K562 (cell line): ENCODE measurements at regions not wholly inside any gene's neighbourhood (a gene's known extent, or its start where the extent isn't known, plus 50 kb on each side); places are given as distances from the start of the nearest gene placed in this dataset.

Experiments used
- BRD9 ChIP-seq: fragments of 450-650 bp; IDR thresholded peaks from 2 replicates; pipeline ENCODE4 v1.6.1; 2018; ENCODE audit warnings: low read depth; ENCODE audit not compliant: partially characterized antibody
- HNRNPH1 ChIP-seq: fragments of 200-400 bp; formaldehyde crosslinking; optimal IDR thresholded peaks from 2 replicates; pipeline ENCODE3; 2017; ENCODE audit warnings: low read depth, mild to moderate bottlenecking, low read length, moderate library complexity
- L3MBTL2 ChIP-seq: fragments of 450-650 bp; IDR thresholded peaks from 2 replicates; pipeline ENCODE4 v1.6.1; 2016; ENCODE audit warnings: mild to moderate bottlenecking, moderate library complexity
- ZFP91 ChIP-seq: sonication (generic); formaldehyde crosslinking; IDR thresholded peaks from 2 replicates; pipeline ENCODE4 v1.8.0; 2022; ENCODE audit warnings: mild to moderate bottlenecking, missing genetic modification reagents
- ZNF280A ChIP-seq: fragments of 450-650 bp; IDR thresholded peaks from 2 replicates; pipeline ENCODE4 v1.6.1; 2018; ENCODE audit warnings: mild to moderate bottlenecking, low read depth; ENCODE audit not compliant: partially characterized antibody
- TF ChIP-seq, protein P1 (sequence below): fragments of 450-650 bp; IDR thresholded peaks from 2 replicates; pipeline ENCODE4 v1.6.1; 2016; ENCODE audit warnings: mild to moderate bottlenecking, moderate library complexity

GRCh38 chr1:14476170-14476955 lies 122.1 kb upstream of the KAZN start (continued):
- TF ChIP-seq, protein P1, sequence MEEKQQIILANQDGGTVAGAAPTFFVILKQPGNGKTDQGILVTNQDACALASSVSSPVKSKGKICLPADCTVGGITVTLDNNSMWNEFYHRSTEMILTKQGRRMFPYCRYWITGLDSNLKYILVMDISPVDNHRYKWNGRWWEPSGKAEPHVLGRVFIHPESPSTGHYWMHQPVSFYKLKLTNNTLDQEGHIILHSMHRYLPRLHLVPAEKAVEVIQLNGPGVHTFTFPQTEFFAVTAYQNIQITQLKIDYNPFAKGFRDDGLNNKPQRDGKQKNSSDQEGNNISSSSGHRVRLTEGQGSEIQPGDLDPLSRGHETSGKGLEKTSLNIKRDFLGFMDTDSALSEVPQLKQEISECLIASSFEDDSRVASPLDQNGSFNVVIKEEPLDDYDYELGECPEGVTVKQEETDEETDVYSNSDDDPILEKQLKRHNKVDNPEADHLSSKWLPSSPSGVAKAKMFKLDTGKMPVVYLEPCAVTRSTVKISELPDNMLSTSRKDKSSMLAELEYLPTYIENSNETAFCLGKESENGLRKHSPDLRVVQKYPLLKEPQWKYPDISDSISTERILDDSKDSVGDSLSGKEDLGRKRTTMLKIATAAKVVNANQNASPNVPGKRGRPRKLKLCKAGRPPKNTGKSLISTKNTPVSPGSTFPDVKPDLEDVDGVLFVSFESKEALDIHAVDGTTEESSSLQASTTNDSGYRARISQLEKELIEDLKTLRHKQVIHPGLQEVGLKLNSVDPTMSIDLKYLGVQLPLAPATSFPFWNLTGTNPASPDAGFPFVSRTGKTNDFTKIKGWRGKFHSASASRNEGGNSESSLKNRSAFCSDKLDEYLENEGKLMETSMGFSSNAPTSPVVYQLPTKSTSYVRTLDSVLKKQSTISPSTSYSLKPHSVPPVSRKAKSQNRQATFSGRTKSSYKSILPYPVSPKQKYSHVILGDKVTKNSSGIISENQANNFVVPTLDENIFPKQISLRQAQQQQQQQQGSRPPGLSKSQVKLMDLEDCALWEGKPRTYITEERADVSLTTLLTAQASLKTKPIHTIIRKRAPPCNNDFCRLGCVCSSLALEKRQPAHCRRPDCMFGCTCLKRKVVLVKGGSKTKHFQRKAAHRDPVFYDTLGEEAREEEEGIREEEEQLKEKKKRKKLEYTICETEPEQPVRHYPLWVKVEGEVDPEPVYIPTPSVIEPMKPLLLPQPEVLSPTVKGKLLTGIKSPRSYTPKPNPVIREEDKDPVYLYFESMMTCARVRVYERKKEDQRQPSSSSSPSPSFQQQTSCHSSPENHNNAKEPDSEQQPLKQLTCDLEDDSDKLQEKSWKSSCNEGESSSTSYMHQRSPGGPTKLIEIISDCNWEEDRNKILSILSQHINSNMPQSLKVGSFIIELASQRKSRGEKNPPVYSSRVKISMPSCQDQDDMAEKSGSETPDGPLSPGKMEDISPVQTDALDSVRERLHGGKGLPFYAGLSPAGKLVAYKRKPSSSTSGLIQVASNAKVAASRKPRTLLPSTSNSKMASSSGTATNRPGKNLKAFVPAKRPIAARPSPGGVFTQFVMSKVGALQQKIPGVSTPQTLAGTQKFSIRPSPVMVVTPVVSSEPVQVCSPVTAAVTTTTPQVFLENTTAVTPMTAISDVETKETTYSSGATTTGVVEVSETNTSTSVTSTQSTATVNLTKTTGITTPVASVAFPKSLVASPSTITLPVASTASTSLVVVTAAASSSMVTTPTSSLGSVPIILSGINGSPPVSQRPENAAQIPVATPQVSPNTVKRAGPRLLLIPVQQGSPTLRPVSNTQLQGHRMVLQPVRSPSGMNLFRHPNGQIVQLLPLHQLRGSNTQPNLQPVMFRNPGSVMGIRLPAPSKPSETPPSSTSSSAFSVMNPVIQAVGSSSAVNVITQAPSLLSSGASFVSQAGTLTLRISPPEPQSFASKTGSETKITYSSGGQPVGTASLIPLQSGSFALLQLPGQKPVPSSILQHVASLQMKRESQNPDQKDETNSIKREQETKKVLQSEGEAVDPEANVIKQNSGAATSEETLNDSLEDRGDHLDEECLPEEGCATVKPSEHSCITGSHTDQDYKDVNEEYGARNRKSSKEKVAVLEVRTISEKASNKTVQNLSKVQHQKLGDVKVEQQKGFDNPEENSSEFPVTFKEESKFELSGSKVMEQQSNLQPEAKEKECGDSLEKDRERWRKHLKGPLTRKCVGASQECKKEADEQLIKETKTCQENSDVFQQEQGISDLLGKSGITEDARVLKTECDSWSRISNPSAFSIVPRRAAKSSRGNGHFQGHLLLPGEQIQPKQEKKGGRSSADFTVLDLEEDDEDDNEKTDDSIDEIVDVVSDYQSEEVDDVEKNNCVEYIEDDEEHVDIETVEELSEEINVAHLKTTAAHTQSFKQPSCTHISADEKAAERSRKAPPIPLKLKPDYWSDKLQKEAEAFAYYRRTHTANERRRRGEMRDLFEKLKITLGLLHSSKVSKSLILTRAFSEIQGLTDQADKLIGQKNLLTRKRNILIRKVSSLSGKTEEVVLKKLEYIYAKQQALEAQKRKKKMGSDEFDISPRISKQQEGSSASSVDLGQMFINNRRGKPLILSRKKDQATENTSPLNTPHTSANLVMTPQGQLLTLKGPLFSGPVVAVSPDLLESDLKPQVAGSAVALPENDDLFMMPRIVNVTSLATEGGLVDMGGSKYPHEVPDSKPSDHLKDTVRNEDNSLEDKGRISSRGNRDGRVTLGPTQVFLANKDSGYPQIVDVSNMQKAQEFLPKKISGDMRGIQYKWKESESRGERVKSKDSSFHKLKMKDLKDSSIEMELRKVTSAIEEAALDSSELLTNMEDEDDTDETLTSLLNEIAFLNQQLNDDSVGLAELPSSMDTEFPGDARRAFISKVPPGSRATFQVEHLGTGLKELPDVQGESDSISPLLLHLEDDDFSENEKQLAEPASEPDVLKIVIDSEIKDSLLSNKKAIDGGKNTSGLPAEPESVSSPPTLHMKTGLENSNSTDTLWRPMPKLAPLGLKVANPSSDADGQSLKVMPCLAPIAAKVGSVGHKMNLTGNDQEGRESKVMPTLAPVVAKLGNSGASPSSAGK = no peak
- TF ChIP-seq HNRNPH1 = no peak
- TF ChIP-seq ZFP91 (CRISPR knock-in tag) = no peak
- TF ChIP-seq BRD9 = no peak
- no peak for TF ChIP-seq L3MBTL2
- no peak for TF ChIP-seq ZNF280A
